Mucosa of descending colon (tissue), 3 donors: ENCODE measurements at regions not wholly inside any gene's neighbourhood (a gene's known extent, or its start where the extent isn't known, plus 50 kb on each side); places are given as distances from the start of the nearest gene placed in this dataset.

Experiments used
- ATAC-seq: fragments of 200-7000 bp; cut with Tn5 transposase; one replicate; pipeline ENCODE4 v1.9.1; 2020; ENCODE audit warnings: mild to moderate bottlenecking, moderate library complexity
- DNase-seq, 3 donors: peaks; one replicate each; pipeline ENCODE4 v3.0.0-alpha.2; 2020
- H3K36me3 ChIP-seq: fragments of 200-600 bp; one replicate; pipeline ENCODE4 v1.8.0; 2021; ENCODE audit warnings: low read depth, mild to moderate bottlenecking
- H3K4me1 ChIP-seq: fragments of 200-600 bp; one replicate; pipeline ENCODE4 v1.8.0; 2021; ENCODE audit warnings: low read depth, mild to moderate bottlenecking
- H3K4me3 ChIP-seq: fragments of 200-600 bp; one replicate; pipeline ENCODE4 v1.8.0; 2021; ENCODE audit warnings: mild to moderate bottlenecking
- H3K9me3 ChIP-seq: fragments of 200-600 bp; one replicate; pipeline ENCODE4 v1.8.0; 2021; ENCODE audit warnings: mild to moderate bottlenecking
- intact Hi-C, 2 donors: fragments of 100-400 bp; cut with DNase I in 1 of 2; cut with micrococcal nuclease in 1 of 2; formaldehyde crosslinking; loops; one replicate each; pipeline versions ENCODE4 v1.11.0 to v1.11.1; 2022; cut with DNase I, micrococcal nuclease
- TF ChIP-seq, protein P1 (sequence below): fragments of 200-600 bp; IDR thresholded peaks from one replicate; pipeline ENCODE4 v1.8.0; 2022; ENCODE audit warnings: antibody characterized with exemption, mild to moderate bottlenecking
- donor health status: DM: no; HTN: no; CAD: no; lungs with moderate emphysema.
- donor health status: DM: no; HTN: no; CAD: no.
- donor health status: DM: no; HTN: yes; CAD: no.

GRCh38 chr7:119571666-119572065 lies 701.3 kb upstream of the KCND2 start:
- no peak for DNase-seq
- intact Hi-C loops: no loop called here
- no peaks in the 10 kb centered on the region for H3K36me3 ChIP-seq
- H3K9me3 ChIP-seq: peaks cover 3% of the 10 kb centered on the region
- TF ChIP-seq, protein P1, sequence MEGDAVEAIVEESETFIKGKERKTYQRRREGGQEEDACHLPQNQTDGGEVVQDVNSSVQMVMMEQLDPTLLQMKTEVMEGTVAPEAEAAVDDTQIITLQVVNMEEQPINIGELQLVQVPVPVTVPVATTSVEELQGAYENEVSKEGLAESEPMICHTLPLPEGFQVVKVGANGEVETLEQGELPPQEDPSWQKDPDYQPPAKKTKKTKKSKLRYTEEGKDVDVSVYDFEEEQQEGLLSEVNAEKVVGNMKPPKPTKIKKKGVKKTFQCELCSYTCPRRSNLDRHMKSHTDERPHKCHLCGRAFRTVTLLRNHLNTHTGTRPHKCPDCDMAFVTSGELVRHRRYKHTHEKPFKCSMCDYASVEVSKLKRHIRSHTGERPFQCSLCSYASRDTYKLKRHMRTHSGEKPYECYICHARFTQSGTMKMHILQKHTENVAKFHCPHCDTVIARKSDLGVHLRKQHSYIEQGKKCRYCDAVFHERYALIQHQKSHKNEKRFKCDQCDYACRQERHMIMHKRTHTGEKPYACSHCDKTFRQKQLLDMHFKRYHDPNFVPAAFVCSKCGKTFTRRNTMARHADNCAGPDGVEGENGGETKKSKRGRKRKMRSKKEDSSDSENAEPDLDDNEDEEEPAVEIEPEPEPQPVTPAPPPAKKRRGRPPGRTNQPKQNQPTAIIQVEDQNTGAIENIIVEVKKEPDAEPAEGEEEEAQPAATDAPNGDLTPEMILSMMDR: no peak
- no peak overlapping the region for H3K4me3 ChIP-seq
- ATAC-seq: no peak
- no peaks in the 10 kb centered on the region for H3K4me1 ChIP-seq

DNA sequence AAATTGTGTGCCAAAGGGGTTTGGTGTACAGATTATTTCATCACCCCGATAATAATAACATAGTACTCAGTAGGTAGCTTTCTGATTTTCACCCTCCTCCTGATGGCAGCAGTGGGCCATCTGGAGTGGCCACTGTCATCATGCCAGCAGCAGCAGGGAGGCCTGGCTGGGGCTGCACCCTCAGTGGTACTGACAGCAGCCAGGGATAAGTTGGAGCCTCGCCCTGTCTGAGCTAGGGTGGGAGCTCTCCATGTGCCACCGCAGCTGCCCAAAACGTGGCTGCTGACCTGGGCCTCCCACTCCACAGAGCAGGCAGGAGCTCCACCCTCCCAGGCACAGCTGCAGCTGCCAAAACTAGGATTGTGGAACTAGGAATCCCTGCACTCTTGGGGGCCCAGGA lies 700.8 kb upstream of the KCND2 start:
- ATAC-seq (no peak), DNase-seq (peak in 1 of 3 donors; percentile 29)
- H3K4me3 ChIP-seq: no peak overlapping the region
- H3K4me1 ChIP-seq: no peaks in the 10 kb centered on the region
- peaks cover 3% of the 10 kb centered on the region for H3K9me3 ChIP-seq
- TF ChIP-seq, protein P1: no peak
- intact Hi-C loops: no loop called here
- no peaks in the 10 kb centered on the region for H3K36me3 ChIP-seq

- Histone ChIP-seq H3K9me3 (peaks cover 3% of the 10 kb centered on the region), H3K4me1 (no peaks in the 10 kb centered on the region), H3K36me3 (no peaks in the 10 kb centered on the region), H3K4me3 (no peak overlapping the region)
- TF ChIP-seq, protein P1: no peak
- ATAC-seq (no peak), DNase-seq (no peak)
- intact Hi-C loops: no loop called here
Observed at GRCh38 chr7:119572541-119572940, 700.4 kb upstream of the KCND2 start.

- no peak for DNase-seq
- intact Hi-C loops: no loop called here
- H3K4me1 ChIP-seq: no peaks in the 10 kb centered on the region
- ATAC-seq: no peak
- no peak overlapping the region for H3K4me3 ChIP-seq
- no peaks in the 10 kb centered on the region for H3K9me3 ChIP-seq
- TF ChIP-seq, protein P1: no peak
- H3K36me3 ChIP-seq: no peaks in the 10 kb centered on the region
Observed at GRCh38 chr7:119578116-119578515, 694.9 kb upstream of the KCND2 start.

- DNase-seq (no peak), ATAC-seq (no peak)
- peaks cover 5% of the 10 kb centered on the region for H3K9me3 ChIP-seq
- H3K36me3 ChIP-seq: no peaks in the 10 kb centered on the region
- TF ChIP-seq, protein P1: no peak
- H3K4me1 ChIP-seq: no peaks in the 10 kb centered on the region
- intact Hi-C loops: no loop called here
- H3K4me3 ChIP-seq: no peak overlapping the region
Observed at GRCh38 chr7:119594956-119595355, 678.0 kb upstream of the KCND2 start.

GRCh38 chr7:119596651-119597050 lies 676.3 kb upstream of the KCND2 start:
- TF ChIP-seq, protein P1: no peak
- Histone ChIP-seq H3K9me3 (peaks cover 5% of the 10 kb centered on the region), H3K4me1 (no peaks in the 10 kb centered on the region), H3K36me3 (no peaks in the 10 kb centered on the region), H3K4me3 (no peak overlapping the region)
- DNase-seq (no peak), ATAC-seq (no peak)
- intact Hi-C loops: no loop called here
